HUES48 (cell line): ENCODE measurements at regions not wholly inside any gene's neighbourhood (a gene's known extent, or its start where the extent isn't known, plus 50 kb on each side); places are given as distances from the start of the nearest gene placed in this dataset.

Source experiments
- H3K27ac ChIP-seq: one replicate; pipeline ENCODE4 v1.7.0; 2013; ENCODE audit warnings: low read depth, low read length, inconsistent platforms
- H3K27me3 ChIP-seq: 2 replicates; pipeline ENCODE4 v1.6.1; 2013; ENCODE audit warnings: mild to moderate bottlenecking, low read length; ENCODE audit not compliant: control insufficient read depth, insufficient read depth
- H3K36me3 ChIP-seq: 2 replicates; pipeline ENCODE4 v1.6.1; 2013; ENCODE audit warnings: low read length; ENCODE audit not compliant: control insufficient read depth, insufficient read depth
- H3K4me1 ChIP-seq: 2 replicates; pipeline ENCODE4 v1.6.1; 2013; ENCODE audit warnings: mild to moderate bottlenecking, low read length; ENCODE audit not compliant: control insufficient read depth, insufficient read depth
- H3K4me3 ChIP-seq: 2 replicates; pipeline ENCODE4 v1.5.1; 2013; ENCODE audit warnings: mild to moderate bottlenecking, low read depth, low read length
- H3K9ac ChIP-seq: 2 replicates; pipeline ENCODE4 v1.6.1; 2013; ENCODE audit warnings: mild to moderate bottlenecking, low read depth, low read length, moderate library complexity
- H3K9me3 ChIP-seq: 2 replicates; pipeline ENCODE4 v1.6.1; 2013; ENCODE audit warnings: low read length; ENCODE audit not compliant: control insufficient read depth, insufficient read depth

DNA sequence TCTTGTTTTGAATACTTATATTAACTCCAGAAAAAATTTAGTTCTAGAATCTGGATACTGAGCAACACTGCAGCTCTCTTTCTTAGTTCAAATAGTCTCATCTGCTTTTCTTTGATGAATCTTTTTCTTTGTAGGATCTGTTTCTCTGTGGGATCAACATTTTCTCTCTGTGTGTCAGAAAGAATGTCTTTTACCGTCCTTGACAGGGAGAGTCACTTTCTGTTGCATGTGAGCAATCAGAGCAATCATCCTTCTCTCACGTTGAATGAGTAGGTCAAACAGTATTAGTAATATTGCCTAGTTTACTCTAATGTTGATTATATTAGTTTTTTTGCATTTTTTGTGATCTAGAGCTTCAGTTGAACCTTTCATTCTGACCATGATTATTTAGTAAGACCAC, 130.9 kb downstream of the TRMT11 start:
- Histone ChIP-seq H3K27me3 (no peaks in the 10 kb centered on the region), H3K36me3 (no peaks in the 10 kb centered on the region), H3K27ac (no peak overlapping the region), H3K9me3 (no peaks in the 10 kb centered on the region), H3K9ac (no peak overlapping the region), H3K4me3 (no peak overlapping the region), H3K4me1 (peaks cover 16% of the 10 kb centered on the region)

DNA sequence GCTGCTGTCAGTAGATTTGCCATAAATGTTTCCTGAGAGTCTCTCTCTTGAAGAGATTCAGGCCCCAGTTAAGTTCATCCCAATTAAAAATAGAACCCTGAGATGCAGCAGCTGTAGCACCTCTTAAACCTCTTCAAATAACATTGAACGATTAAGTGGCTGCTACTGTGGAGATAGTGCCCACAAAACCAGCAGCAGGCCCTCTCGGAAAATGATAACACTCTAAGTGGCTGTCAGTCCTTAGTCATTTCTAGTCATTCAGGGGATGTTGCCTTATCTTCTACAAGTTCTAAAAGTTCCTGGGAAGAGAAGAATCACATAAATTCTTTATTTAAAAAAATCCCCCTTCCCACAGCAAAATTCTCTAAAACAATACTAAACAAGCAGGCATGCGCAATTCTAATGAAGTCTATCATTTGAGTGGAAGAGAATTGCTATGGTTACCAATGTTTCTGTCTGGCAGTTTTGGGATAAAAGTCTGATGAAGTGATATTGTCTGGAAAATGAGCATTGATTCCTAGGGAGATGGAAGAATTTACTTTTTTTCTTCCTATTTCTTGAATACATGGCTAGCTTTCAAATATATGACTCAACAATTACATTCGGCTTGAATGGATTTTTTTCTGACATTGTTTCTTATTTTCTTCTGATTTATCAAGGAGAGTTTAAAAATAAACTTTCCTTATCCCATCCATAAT, 131.9 kb downstream of the TRMT11 start:
- H3K4me1 ChIP-seq: peaks cover 16% of the 10 kb centered on the region
- no peaks in the 10 kb centered on the region for H3K36me3 ChIP-seq
- H3K27me3 ChIP-seq: no peaks in the 10 kb centered on the region
- no peaks in the 10 kb centered on the region for H3K9me3 ChIP-seq
- no peak overlapping the region for H3K4me3 ChIP-seq
- H3K9ac ChIP-seq: no peak overlapping the region
- no peak overlapping the region for H3K27ac ChIP-seq

DNA sequence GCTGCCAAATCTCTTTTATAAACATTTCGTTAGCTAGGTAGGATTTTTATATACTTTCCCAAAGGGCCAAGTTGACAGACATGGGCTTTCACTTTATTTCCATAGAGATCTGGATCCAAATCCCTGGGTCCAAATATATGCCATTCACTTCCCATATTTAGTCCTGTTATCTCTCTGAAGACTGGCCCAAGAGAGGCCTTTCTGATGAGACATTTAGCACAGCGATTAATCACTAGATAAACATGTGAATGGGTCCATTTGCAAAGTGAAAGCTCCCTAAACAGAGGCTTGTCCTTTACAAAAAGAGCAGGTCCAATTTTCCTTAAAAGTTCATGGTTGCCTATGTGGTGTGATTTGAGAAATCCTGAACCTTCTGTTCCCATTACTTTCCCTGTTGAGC, 132.6 kb downstream of the TRMT11 start:
- no peaks in the 10 kb centered on the region for H3K27me3 ChIP-seq
- peak overlapping the region; percentile 2 for H3K27ac ChIP-seq

DNA sequence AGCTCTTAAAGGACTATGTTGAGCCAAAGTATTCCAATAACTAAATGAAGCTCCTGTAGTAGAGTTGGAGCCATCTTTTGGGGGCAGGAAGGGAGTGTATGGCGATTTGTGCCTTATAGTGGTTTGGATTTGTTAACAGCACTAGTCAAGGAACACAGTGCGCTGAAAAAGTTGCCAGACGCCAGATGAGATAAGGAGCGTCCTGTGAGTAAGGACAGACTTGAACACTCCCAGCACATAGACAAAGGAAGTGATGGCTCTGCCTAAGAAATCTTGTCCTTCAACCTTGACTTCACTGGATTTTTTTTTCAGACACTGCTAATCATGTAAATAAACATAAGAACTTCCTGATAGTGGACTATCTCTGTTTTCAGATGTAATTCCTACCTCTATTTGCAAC, 136.9 kb downstream of the TRMT11 start:
- Histone ChIP-seq H3K9me3 (no peaks in the 10 kb centered on the region), H3K27me3 (no peaks in the 10 kb centered on the region), H3K9ac (no peak overlapping the region), H3K4me1 (peaks cover 13% of the 10 kb centered on the region), H3K36me3 (no peaks in the 10 kb centered on the region), H3K27ac (no peak overlapping the region), H3K4me3 (no peak overlapping the region)

More for the DNA sequence above, 132.6 kb downstream of the TRMT11 start:
- H3K36me3 ChIP-seq: no peaks in the 10 kb centered on the region
- peaks cover 16% of the 10 kb centered on the region for H3K4me1 ChIP-seq
- H3K9ac ChIP-seq: no peak overlapping the region
- H3K4me3 ChIP-seq: no peak overlapping the region
- H3K9me3 ChIP-seq: no peaks in the 10 kb centered on the region

DNA sequence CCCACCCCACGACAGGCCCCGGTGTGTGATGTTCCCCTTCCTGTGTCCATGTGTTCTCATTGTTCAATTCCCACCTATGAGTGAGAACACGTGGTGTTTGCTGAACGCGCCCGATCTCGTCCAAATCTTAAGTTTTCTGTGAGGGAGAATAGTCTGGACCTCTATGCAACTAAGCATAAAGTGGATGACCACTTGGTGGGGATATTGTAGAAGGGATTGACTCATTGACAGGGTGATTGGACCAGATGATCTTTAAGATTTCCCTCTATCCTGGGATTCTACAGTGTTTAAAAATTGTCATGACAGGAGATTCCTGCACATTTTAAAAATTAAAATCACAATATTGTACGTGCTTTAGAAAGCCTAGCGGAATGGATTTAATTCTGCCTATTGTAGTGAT, 141.3 kb downstream of the TRMT11 start:
- Histone ChIP-seq H3K4me3 (no peak overlapping the region), H3K9ac (no peak overlapping the region), H3K4me1 (peaks cover 5% of the 10 kb centered on the region; the same call in 1 of the 2 replicates), H3K36me3 (no peaks in the 10 kb centered on the region), H3K27ac (no peak overlapping the region), H3K9me3 (no peaks in the 10 kb centered on the region), H3K27me3 (no peaks in the 10 kb centered on the region)

DNA sequence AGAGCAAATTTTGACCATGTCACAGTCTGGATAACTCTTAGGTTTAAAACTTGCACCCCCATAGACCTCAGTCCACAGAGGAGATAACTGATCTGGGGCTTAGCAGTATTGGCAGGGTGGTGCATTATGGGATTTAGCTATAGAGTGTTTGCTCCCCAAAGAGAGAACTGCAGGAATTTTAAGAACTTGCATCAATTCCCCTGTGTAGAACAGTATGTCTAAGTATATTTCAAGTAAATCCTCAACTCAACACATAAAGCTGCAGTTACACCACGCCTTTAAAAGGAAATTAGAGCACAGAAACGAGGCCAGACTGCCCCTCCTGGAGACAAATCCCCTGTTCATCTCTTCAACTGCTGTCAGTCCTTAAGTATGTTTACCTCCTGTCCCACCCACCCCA, 144.9 kb downstream of the TRMT11 start:
- H3K27me3 ChIP-seq: no peaks in the 10 kb centered on the region
- H3K9ac ChIP-seq: no peak overlapping the region
- no peak overlapping the region for H3K4me3 ChIP-seq
- H3K9me3 ChIP-seq: 0 out of 2 replicates have a peak, but pooled peaks cover 2% of the 10 kb centered on the region
- H3K36me3 ChIP-seq: no peaks in the 10 kb centered on the region
- H3K4me1 ChIP-seq: peaks cover 5% of the 10 kb centered on the region; the same call in 1 of the 2 replicates
- H3K27ac ChIP-seq: no peak overlapping the region

GRCh38 chr6:126133984-126134383, 147.6 kb downstream of the TRMT11 start:
- H3K36me3 ChIP-seq: no peaks in the 10 kb centered on the region
- peaks cover 5% of the 10 kb centered on the region; the same call in 1 of the 2 replicates for H3K4me1 ChIP-seq
- H3K9ac ChIP-seq: no peak overlapping the region
- H3K4me3 ChIP-seq: no peak overlapping the region
- no peaks in the 10 kb centered on the region for H3K27me3 ChIP-seq
- no peak overlapping the region for H3K27ac ChIP-seq
- H3K9me3 ChIP-seq: 0 out of 2 replicates have a peak, but pooled peaks cover 5% of the 10 kb centered on the region

DNA sequence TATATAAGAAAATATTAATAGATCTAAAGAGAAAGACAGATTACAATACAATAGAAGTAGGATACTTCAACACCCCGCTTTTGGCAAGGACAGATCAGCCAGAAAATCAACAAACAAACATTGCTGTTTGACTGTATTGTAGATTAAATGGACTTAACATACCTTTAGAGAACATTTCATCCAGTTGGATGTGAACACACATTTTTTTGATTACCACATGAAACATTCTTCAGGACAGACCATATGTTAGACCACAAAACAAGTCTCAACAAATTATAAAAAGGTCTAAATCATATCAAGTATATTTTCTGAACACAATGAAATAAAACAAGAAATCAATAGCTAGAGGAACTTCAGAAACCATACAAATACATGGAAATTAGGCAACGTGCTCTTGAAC, 148.2 kb downstream of the TRMT11 start:
- no peaks in the 10 kb centered on the region for H3K27me3 ChIP-seq

GRCh38 chr6:126140015-126140414, 153.7 kb downstream of the TRMT11 start:
- Histone ChIP-seq H3K4me3 (no peak overlapping the region), H3K27me3 (no peaks in the 10 kb centered on the region), H3K36me3 (no peaks in the 10 kb centered on the region), H3K4me1 (peaks cover 9% of the 10 kb centered on the region), H3K9ac (no peak overlapping the region), H3K9me3 (0 out of 2 replicates have a peak, but pooled peaks cover 5% of the 10 kb centered on the region), H3K27ac (no peak overlapping the region)

More for the DNA sequence above, 148.2 kb downstream of the TRMT11 start:
- no peak overlapping the region for H3K4me3 ChIP-seq
- H3K9ac ChIP-seq: no peak overlapping the region
- H3K27ac ChIP-seq: no peak overlapping the region
- H3K9me3 ChIP-seq: 0 out of 2 replicates have a peak, but pooled peaks cover 5% of the 10 kb centered on the region
- H3K36me3 ChIP-seq: no peaks in the 10 kb centered on the region
- peaks cover 5% of the 10 kb centered on the region; the same call in 1 of the 2 replicates for H3K4me1 ChIP-seq

DNA sequence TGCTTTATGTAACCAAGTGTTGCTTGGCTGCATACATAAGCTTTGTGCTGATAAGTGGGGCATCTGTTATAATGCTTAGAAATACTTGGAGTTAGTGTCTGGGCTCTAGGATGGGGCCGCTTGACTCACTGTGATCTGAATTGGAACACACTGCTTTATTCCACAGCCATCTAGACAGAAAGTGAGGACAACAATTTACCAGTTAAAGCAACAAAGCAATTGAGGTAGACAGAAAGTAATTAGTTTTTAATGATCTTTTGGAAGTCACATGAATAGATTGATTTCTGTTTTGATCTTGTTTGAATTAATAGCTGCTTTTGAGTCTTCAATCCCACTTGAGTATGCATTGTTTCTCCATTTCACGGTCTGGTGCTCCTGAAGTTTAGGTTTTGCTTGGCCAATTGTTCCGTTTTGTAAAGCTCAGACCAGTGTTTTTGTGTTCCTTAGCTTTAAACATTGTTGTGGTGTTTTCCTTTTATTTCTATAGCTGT, 157.5 kb downstream of the TRMT11 start:
- no peaks in the 10 kb centered on the region for H3K27me3 ChIP-seq
- H3K4me3 ChIP-seq: no peak overlapping the region
- no peaks in the 10 kb centered on the region for H3K9me3 ChIP-seq
- H3K36me3 ChIP-seq: no peaks in the 10 kb centered on the region
- H3K4me1 ChIP-seq: peaks cover 9% of the 10 kb centered on the region
- no peak overlapping the region for H3K9ac ChIP-seq
- H3K27ac ChIP-seq: no peak overlapping the region

GRCh38 chr6:126145351-126145750, 159.0 kb downstream of the TRMT11 start:
- Histone ChIP-seq H3K9me3 (no peaks in the 10 kb centered on the region), H3K27ac (no peak overlapping the region), H3K36me3 (no peaks in the 10 kb centered on the region), H3K4me1 (peaks cover 9% of the 10 kb centered on the region), H3K9ac (no peak overlapping the region), H3K27me3 (no peaks in the 10 kb centered on the region), H3K4me3 (no peak overlapping the region)
